OCI-LY3 (cell line): ENCODE measurements at regions not wholly inside any gene's neighbourhood (a gene's known extent, or its start where the extent isn't known, plus 50 kb on each side); places are given as distances from the start of the nearest gene placed in this dataset.

Experiments
- CTCF ChIP-seq: fragments of 200-600, 300-600 bp; sonication (generic); IDR thresholded peaks from 2 replicates; pipeline ENCODE4 v1.5.1; 2014; ENCODE audit warnings: antibody characterized with exemption, low read length, low read depth
- EZH2phosphoT487 ChIP-seq: fragments of 200-600 bp; shearing (Covaris generic); IDR thresholded peaks from 2 replicates; pipeline ENCODE4 v1.6.1; 2018; ENCODE audit warnings: antibody characterized with exemption, mixed run types, low read depth

GRCh38 chr3:163766112-163766511, 1312.2 kb downstream of the SI start:
- TF ChIP-seq CTCF (no peak), EZH2phosphoT487 (no peak)
